CD14-positive monocyte (primary cell): ENCODE measurements at regions not wholly inside any gene's neighbourhood (a gene's known extent, or its start where the extent isn't known, plus 50 kb on each side); places are given as distances from the start of the nearest gene placed in this dataset.

ENCODE experiments used
- DNase-seq, 3 donors: peaks; one replicate each; pipeline ENCODE4 v3.0.0-alpha.2; 2011 to 2022
- H2AFZ ChIP-seq: 2 replicates; pipeline ENCODE4 v1.6.0; 2012; ENCODE audit warnings: mild to moderate bottlenecking, low read depth, low read length, inconsistent platforms; ENCODE audit not compliant: insufficient read depth, poor library complexity, severe bottlenecking
- H3K27ac ChIP-seq, 2 donors: 1 replicate in 1 of 2; 2 replicates in 1 of 2; pipeline ENCODE4 v1.5.1; 2012 to 2013; ENCODE audit warnings: low read length in 2 of 2, control low read depth in 1 of 2, inconsistent platforms in 1 of 2, low read depth in 1 of 2, mild to moderate bottlenecking in 1 of 2
- H3K27me3 ChIP-seq, 2 donors: one replicate each; pipeline versions ENCODE4 v1.6.0 to v1.6.1; 2011 to 2013; ENCODE audit warnings: low read length in 2 of 2; ENCODE audit not compliant: control insufficient read depth in 2 of 2, insufficient read depth in 2 of 2
- H3K36me3 ChIP-seq, 2 donors: replicated peaks in 1 of 2; 1 replicate in 1 of 2; 2 replicates in 1 of 2; pipeline versions ENCODE4 v1.5.1 to v1.6.1; 2012 to 2013; ENCODE audit warnings: low read length in 2 of 2, control low read depth in 1 of 2, inconsistent platforms in 1 of 2, mild to moderate bottlenecking in 1 of 2; ENCODE audit not compliant: insufficient read depth in 2 of 2, control insufficient read depth in 1 of 2
- H3K4me1 ChIP-seq, 2 donors: 1 replicate in 1 of 2; 2 replicates in 1 of 2; pipeline versions ENCODE4 v1.5.1 to v1.6.1; 2012 to 2013; ENCODE audit warnings: low read length in 2 of 2, control low read depth in 1 of 2, inconsistent platforms in 1 of 2, mild to moderate bottlenecking in 1 of 2, moderate library complexity in 1 of 2; ENCODE audit not compliant: insufficient read depth in 2 of 2, control insufficient read depth in 1 of 2
- H3K4me2 ChIP-seq: replicated peaks from 2 replicates; pipeline ENCODE3; 2012; ENCODE audit warnings: low read length, moderate library complexity, mild to moderate bottlenecking; ENCODE audit not compliant: poor library complexity, severe bottlenecking; ENCODE audit errors: extremely low read depth
- H3K4me3 ChIP-seq, 3 experiments: fragments of 200-600 bp in 1 of 3; sonication (generic) in 1 of 3; replicated peaks in 1 of 3; 1 replicate in 2 of 3; 2 replicates in 1 of 3; pipeline ENCODE4 v1.5.1; 2011 to 2013; ENCODE audit warnings: low read length in 3 of 3, mild to moderate bottlenecking in 3 of 3, control low read depth in 2 of 3, low read depth in 2 of 3, inconsistent platforms in 1 of 3, moderate library complexity in 1 of 3
- H3K79me2 ChIP-seq: 2 replicates; pipeline ENCODE4 v1.6.0; 2012; ENCODE audit warnings: mild to moderate bottlenecking, control low read depth, inconsistent platforms, low read length, moderate library complexity; ENCODE audit not compliant: insufficient read depth
- H3K9ac ChIP-seq: 2 replicates; pipeline ENCODE4 v1.6.0; 2017; ENCODE audit warnings: low read length, mild to moderate bottlenecking; ENCODE audit not compliant: insufficient read depth, poor library complexity, severe bottlenecking
- H3K9me3 ChIP-seq, 2 donors: replicated peaks in 1 of 2; 1 replicate in 1 of 2; 2 replicates in 1 of 2; pipeline versions ENCODE4 v1.5.1 to v1.6.1; 2012 to 2013; ENCODE audit warnings: low read length in 2 of 2, control low read depth in 1 of 2; ENCODE audit not compliant: control insufficient read depth in 1 of 2, insufficient read depth in 1 of 2
- H4K20me1 ChIP-seq: 2 replicates; pipeline ENCODE4 v1.6.0; 2012; ENCODE audit warnings: mild to moderate bottlenecking, low read length, control low read depth, moderate library complexity; ENCODE audit not compliant: insufficient read depth
- H3K27ac Mint-ChIP-seq, 7 donors: one replicate each; pipeline ENCODE4 v1.8.0; 2020; ENCODE audit warnings: mild to moderate bottlenecking in 7 of 7, mixed read lengths in 7 of 7, moderate library complexity in 6 of 7, inconsistent platforms in 2 of 7
- H3K27me3 Mint-ChIP-seq, 3 donors: one replicate each; pipeline ENCODE4 v1.8.0; 2021 to 2022; ENCODE audit warnings: low read depth in 3 of 3, mild to moderate bottlenecking in 3 of 3, mixed read lengths in 3 of 3, moderate library complexity in 3 of 3, inconsistent platforms in 1 of 3
- H3K36me3 Mint-ChIP-seq, 2 donors: one replicate each; pipeline ENCODE4 v1.8.0; 2020; ENCODE audit warnings: mixed read lengths in 2 of 2, inconsistent platforms in 1 of 2, mild to moderate bottlenecking in 1 of 2
- H3K4me1 Mint-ChIP-seq: one replicate; pipeline ENCODE4 v1.8.0; 2020; ENCODE audit warnings: mild to moderate bottlenecking, mixed read lengths
- H3K4me3 Mint-ChIP-seq, 2 donors: one replicate each; pipeline ENCODE4 v1.8.0; 2020; ENCODE audit warnings: mild to moderate bottlenecking in 2 of 2, mixed read lengths in 2 of 2, moderate library complexity in 1 of 2
- H3K9me3 Mint-ChIP-seq, 7 donors: one replicate each; pipeline ENCODE4 v1.8.0; 2020 to 2022; ENCODE audit warnings: mixed read lengths in 7 of 7, mild to moderate bottlenecking in 6 of 7, moderate library complexity in 6 of 7, inconsistent platforms in 2 of 7
- WGBS: methylation state at CpG from one replicate; pipeline ENCODE4 v1.1.5; 2013; ENCODE audit warnings: missing lambda C conversion rate; ENCODE audit not compliant: insufficient coverage; 5-methylcytosine and 5-hydroxymethylcytosine counted together
- intact Hi-C, 2 donors: fragments of 100-400 bp; cut with micrococcal nuclease; formaldehyde crosslinking; loops; one replicate each; pipeline versions ENCODE4 v1.15.0 to v1.15.1; 2023
- TF ChIP-seq, protein P1 (sequence below): fragments of 200-600 bp; IDR thresholded peaks from one replicate; pipeline ENCODE4 v1.8.0; 2022; ENCODE audit warnings: antibody characterized with exemption, mild to moderate bottlenecking

DNA sequence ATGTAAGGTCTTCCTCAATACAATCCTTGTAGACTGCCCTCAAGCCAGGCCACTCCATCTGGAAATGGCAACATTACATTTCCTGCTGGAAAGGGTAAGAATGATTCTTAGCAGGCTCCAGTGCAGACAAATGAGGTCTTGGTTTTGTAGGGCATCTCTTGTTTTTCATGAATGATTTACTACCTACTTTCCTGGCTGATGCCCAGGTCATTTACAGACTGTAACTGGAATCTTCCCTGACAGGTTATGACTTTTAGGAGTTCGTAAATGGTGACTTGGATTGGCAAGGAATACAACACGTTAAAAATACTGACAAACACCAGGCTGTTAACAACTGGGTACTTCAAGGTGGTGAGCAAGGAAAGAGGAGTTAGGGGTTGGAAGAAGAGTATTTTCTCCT, 510.5 kb upstream of the TNC start:
- no peaks in the 10 kb centered on the region for H3K36me3 Mint-ChIP-seq
- Histone ChIP-seq H3K79me2 (no peaks in the 10 kb centered on the region), H3K9ac (no peak overlapping the region), H3K27me3 (no peaks in the 10 kb centered on the region), H3K9me3 (no peaks in the 10 kb centered on the region), H3K4me3 (no peak overlapping the region), H3K36me3 (no peaks in the 10 kb centered on the region), H2AFZ (no peak overlapping the region), H3K4me2 (no peak overlapping the region), H3K27ac (no peak overlapping the region), H4K20me1 (no peaks in the 10 kb centered on the region), H3K4me1 (no peaks in the 10 kb centered on the region)
- no peak overlapping the region for H3K27ac Mint-ChIP-seq
- no peaks in the 10 kb centered on the region for H3K9me3 Mint-ChIP-seq
- H3K27me3 Mint-ChIP-seq: no peaks in the 10 kb centered on the region
- TF ChIP-seq, protein P1, sequence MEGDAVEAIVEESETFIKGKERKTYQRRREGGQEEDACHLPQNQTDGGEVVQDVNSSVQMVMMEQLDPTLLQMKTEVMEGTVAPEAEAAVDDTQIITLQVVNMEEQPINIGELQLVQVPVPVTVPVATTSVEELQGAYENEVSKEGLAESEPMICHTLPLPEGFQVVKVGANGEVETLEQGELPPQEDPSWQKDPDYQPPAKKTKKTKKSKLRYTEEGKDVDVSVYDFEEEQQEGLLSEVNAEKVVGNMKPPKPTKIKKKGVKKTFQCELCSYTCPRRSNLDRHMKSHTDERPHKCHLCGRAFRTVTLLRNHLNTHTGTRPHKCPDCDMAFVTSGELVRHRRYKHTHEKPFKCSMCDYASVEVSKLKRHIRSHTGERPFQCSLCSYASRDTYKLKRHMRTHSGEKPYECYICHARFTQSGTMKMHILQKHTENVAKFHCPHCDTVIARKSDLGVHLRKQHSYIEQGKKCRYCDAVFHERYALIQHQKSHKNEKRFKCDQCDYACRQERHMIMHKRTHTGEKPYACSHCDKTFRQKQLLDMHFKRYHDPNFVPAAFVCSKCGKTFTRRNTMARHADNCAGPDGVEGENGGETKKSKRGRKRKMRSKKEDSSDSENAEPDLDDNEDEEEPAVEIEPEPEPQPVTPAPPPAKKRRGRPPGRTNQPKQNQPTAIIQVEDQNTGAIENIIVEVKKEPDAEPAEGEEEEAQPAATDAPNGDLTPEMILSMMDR: no peak
- no CpG with 5 or more reads among the region's 2 CpGs for WGBS
- no peaks in the 10 kb centered on the region for H3K4me1 Mint-ChIP-seq
- no peak for DNase-seq
- H3K4me3 Mint-ChIP-seq: no peak overlapping the region
- intact Hi-C loops: loop anchor here in 1 of 2 donors (10.0 kb wide), 1 partner anchor 56 kb away; no protein-coding TSS in a partner anchor

DNA sequence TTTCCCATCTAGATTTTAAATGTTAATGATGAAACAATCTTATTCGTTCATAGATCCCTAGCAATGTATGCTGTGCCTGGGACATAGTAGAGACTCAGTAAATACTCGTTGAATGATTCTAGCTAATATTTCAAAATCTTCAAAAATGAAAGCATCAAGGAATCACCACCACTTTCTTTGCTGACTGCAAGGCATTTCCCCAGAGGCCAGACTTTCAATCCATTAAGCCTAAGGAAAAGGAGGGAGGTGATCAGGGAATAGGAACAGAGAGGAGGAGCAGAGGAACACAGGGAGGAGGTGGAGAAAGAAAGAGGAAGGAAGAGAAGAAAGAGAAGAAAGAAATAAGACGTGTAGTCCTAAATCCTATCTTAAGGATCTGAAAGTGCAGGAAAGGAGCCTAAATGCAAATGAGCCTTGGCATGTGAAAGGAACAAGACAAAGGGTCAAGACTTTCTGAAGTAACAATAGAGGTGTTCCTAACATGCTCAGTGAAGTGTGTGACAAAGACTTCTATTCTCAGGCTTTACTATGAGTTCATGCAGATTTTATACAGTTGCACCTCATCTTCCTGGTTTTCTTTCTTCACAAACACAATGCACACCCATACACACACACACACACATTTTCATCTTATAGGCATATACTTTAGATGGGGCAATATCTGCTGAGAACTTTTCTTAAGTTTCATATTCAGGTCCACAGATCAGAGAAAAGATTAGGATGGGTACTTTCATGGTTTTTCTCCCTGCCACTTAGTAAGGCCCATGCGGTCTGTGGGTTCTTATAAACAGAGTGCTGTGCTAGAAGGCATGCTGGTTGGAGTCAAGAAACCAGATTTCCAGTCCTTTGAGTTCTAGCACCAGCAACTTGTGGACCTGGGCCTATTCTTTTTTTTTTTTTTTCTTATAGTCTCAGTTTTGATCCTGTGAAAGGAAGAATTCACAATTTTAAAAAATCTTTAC, 512.2 kb upstream of the TNC start:
- Histone ChIP-seq H3K36me3 (no peaks in the 10 kb centered on the region), H3K27ac (no peak overlapping the region), H3K9ac (no peak overlapping the region), H3K27me3 (no peaks in the 10 kb centered on the region), H3K79me2 (no peaks in the 10 kb centered on the region), H3K4me3 (no peak overlapping the region), H3K4me1 (no peaks in the 10 kb centered on the region), H3K4me2 (no peak overlapping the region), H3K9me3 (no peaks in the 10 kb centered on the region), H4K20me1 (no peaks in the 10 kb centered on the region), H2AFZ (no peak overlapping the region)
- no peaks in the 10 kb centered on the region for H3K9me3 Mint-ChIP-seq
- intact Hi-C loops: loop anchor here in 1 of 2 donors (10.0 kb wide), 1 partner anchor 55 kb away; no protein-coding TSS in a partner anchor
- H3K4me1 Mint-ChIP-seq: no peaks in the 10 kb centered on the region
- H3K27me3 Mint-ChIP-seq: no peaks in the 10 kb centered on the region
- no peak overlapping the region for H3K27ac Mint-ChIP-seq
- no peak for DNase-seq
- WGBS: 0% methylated on average over 1 of the region's 4 CpGs
- H3K36me3 Mint-ChIP-seq: no peaks in the 10 kb centered on the region
- TF ChIP-seq, protein P1: no peak
- no peak overlapping the region for H3K4me3 Mint-ChIP-seq
